Activated CD4-positive, alpha-beta T cell treated with anti-CD3 and anti-CD28 coated beads, Interleukin-2, amount 10 ng/mL, durations not matched to agents 7 days and 5 days (primary cell): ENCODE measurements at regions not wholly inside any gene's neighbourhood (a gene's known extent, or its start where the extent isn't known, plus 50 kb on each side); places are given as distances from the start of the nearest gene placed in this dataset.

Experiments used
- CTCF ChIA-PET: fragments of 350-600 bp; sonication (Branson Sonifier 250); formaldehyde crosslinking; loops from one replicate; lab custom pipeline; 2021; ENCODE audit warnings: antibody characterized with exemption; lab: Charles Lee
- POLR2A ChIA-PET: fragments of 350-600 bp; sonication (Branson Sonifier 250); formaldehyde crosslinking; loops from one replicate; lab custom pipeline; 2021; ENCODE audit warnings: antibody characterized with exemption; lab: Charles Lee
- DNase-seq: peaks from one replicate; pipeline ENCODE4 v3.0.0-alpha.2; 2020
- H3K27ac Mint-ChIP-seq: one replicate; pipeline ENCODE4 v1.8.0; 2021; ENCODE audit warnings: mild to moderate bottlenecking, moderate library complexity, mixed read lengths
- H3K27me3 Mint-ChIP-seq: one replicate; pipeline ENCODE4 v1.8.0; 2021; ENCODE audit warnings: mixed read lengths
- H3K36me3 Mint-ChIP-seq: one replicate; pipeline ENCODE4 v1.8.0; 2021; ENCODE audit warnings: low read depth, mixed read lengths
- H3K4me1 Mint-ChIP-seq: one replicate; pipeline ENCODE4 v1.8.0; 2021; ENCODE audit warnings: mixed read lengths
- H3K4me3 Mint-ChIP-seq: one replicate; pipeline ENCODE4 v1.8.0; 2021; ENCODE audit warnings: mild to moderate bottlenecking, moderate library complexity, mixed read lengths
- H3K9me3 Mint-ChIP-seq: one replicate; pipeline ENCODE4 v1.8.0; 2021; ENCODE audit warnings: mixed read lengths

DNA sequence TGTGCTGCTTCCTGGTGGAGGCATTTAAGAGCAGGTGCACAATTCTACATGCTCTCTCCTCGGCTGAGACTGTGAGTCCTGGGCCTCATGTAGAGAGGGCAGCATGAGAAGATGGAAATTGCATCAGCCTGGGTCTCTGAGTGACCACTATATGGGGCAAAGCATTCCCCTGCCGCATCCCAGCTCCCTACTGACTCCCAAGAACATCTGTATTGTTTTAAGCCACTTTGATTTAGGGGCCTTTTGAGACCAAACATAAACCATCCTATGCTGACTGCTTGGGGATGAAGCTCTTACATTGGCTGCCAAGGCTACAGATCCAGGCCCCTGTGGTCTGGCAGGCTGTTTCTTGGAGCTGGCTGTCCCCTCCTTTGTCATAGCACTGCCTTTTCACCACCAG lies 101.3 kb upstream of the TBX20 start:
- H3K9me3 Mint-ChIP-seq = no peaks in the 10 kb centered on the region
- H3K27me3 Mint-ChIP-seq = no peaks in the 10 kb centered on the region
- no peak overlapping the region for H3K4me3 Mint-ChIP-seq
- H3K4me1 Mint-ChIP-seq = no peaks in the 10 kb centered on the region
- DNase-seq = no peak
- ChIA-PET POLR2A (no interaction called here), CTCF (no interaction called here)
- no peak overlapping the region for H3K27ac Mint-ChIP-seq
- no peaks in the 10 kb centered on the region for H3K36me3 Mint-ChIP-seq

DNA sequence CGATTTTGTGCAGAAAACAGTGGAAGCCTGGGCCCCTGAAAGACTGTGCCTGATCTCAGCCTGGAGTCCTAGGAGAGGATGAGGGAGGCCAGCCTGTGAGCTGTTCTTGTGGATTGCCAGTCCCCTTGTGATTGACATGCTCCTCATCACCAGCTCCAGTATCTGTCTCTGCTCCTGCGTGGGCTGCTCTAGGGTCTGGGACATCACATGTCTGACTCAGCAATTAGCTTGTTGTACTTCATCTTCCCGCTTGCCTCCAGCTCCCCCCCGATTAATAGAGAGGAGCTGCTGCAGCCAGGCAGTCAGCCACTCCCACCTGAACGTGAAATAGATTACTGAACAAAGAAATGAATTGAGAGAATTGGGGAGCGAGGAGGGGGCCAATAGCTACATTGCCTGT lies 99.6 kb upstream of the TBX20 start:
- CTCF ChIA-PET = no interaction called here
- H3K36me3 Mint-ChIP-seq = no peaks in the 10 kb centered on the region
- no peak overlapping the region for H3K27ac Mint-ChIP-seq
- H3K9me3 Mint-ChIP-seq = no peaks in the 10 kb centered on the region
- H3K4me3 Mint-ChIP-seq = no peak overlapping the region
- POLR2A ChIA-PET = no interaction called here
- H3K4me1 Mint-ChIP-seq = no peaks in the 10 kb centered on the region
- no peak for DNase-seq
- H3K27me3 Mint-ChIP-seq = peaks cover 2% of the 10 kb centered on the region

DNA sequence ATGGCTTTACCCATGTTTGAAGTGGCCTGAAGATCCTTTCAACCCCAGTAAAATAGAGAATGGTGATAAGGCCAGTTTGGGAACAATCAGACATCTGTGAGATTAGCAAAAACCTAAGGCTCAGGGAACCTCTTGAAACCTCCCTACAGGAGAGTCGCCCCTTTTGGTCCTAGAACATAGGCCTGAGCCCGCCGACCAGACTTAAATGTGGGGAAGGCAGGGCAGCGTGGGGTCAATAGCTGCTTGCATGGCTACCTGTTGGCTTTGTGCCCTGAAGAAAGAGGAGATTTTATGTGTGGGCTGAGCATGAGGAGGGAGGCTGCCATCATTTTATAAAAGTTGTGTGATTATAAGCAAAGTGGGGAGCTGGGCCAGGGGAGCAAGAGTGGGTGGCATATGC lies 97.6 kb upstream of the TBX20 start:
- Mint-ChIP-seq H3K4me3 (no peak overlapping the region), H3K9me3 (no peaks in the 10 kb centered on the region), H3K36me3 (no peaks in the 10 kb centered on the region), H3K27me3 (peaks cover 2% of the 10 kb centered on the region), H3K4me1 (no peaks in the 10 kb centered on the region), H3K27ac (no peak overlapping the region)
- POLR2A ChIA-PET = no interaction called here
- DNase-seq = no peak
- CTCF ChIA-PET = no interaction called here

DNA sequence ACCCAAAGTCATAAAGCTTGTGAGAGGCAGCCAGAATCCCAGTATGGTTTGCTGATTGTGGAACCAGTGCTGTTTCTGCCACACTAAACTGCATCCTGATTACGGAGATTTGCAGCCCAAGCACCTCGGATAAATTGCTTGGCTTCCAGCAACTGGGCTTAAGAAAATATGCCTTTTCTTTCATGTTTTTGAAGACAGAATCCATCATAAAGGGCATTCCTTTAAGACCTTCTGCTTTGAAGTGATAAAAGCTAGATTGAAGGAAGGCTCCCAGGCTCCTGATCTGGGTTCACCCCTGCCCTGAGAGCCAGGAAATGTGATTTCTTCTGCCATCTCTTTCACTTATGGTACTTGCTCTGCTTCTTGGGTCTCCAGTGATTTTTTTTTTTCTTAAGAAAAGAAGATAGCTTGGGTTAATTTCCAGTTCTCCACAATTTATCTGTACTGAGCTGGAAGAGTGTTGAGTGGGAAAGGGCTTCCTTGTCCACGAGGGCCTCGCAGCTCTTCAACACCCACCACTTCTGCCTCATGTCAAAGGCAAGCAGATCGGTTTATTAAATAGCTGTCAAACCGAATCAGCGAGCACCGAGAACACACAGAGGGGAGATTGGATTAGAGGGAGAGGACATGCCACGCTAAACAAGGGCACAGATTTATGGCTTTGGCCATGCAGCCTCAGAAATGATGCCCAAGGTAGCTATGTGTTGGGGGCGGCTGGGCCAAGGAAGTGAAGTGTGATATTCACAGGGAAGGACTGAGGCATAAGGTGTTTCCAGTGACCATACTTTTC lies 94.9 kb upstream of the TBX20 start:
- peaks cover 6% of the 10 kb centered on the region for H3K27me3 Mint-ChIP-seq
- no peak for DNase-seq
- POLR2A ChIA-PET = no interaction called here
- H3K9me3 Mint-ChIP-seq = no peaks in the 10 kb centered on the region
- CTCF ChIA-PET = interaction anchor here (1.0 kb wide), 1 partner anchor 8 kb away, joined by 3 read pairs; no protein-coding TSS in a partner anchor
- H3K4me1 Mint-ChIP-seq = no peaks in the 10 kb centered on the region
- no peaks in the 10 kb centered on the region for H3K36me3 Mint-ChIP-seq
- no peak overlapping the region for H3K27ac Mint-ChIP-seq
- no peak overlapping the region for H3K4me3 Mint-ChIP-seq

DNA sequence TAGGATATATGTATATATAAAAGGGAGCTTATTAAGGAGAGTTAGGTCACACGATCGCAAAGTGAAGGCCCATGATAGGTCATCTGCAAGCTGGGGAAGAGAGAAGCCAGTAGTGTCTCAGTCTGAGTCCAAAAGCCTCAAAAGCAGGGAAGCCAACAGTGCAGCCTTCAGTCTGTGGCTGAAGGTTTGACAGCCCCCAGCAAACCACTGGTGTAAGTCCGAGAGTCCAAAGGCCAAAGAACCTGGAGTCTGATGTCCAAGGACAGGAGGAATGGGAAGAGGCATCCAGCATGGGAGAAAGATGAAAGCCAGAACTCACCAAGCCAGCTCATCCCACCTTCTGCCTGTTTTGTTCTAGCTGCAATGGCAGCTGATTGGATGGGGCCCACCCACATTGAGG lies 88.9 kb upstream of the TBX20 start:
- no peak overlapping the region for H3K4me3 Mint-ChIP-seq
- H3K27me3 Mint-ChIP-seq = peaks cover 4% of the 10 kb centered on the region

DNA sequence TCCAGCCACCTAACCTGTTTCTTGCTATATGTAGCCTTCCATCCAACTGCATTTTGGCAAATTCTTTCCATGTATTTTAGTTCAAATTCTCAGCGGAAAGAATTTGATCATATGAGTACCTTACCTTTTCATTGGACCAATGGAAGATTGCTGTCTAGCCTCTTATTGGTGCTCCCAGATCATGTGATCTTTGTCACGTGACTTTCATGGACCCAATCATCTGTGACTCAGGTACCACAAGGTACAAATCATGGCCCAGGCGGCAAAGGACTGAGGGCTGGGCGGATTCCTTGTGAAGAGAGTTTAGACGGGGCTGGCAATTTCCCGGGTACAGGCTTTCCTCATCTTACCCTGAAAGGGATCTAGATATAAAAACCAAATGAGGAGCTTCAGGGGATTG lies 85.9 kb upstream of the TBX20 start:
- peaks cover 7% of the 10 kb centered on the region for H3K27me3 Mint-ChIP-seq
- H3K4me1 Mint-ChIP-seq = no peaks in the 10 kb centered on the region
- ChIA-PET CTCF (interaction anchor here (0.7 kb wide), 1 partner anchor 85 kb away, joined by 3 read pairs; no protein-coding TSS in a partner anchor), POLR2A (no interaction called here)
- no peak for DNase-seq
- no peaks in the 10 kb centered on the region for H3K9me3 Mint-ChIP-seq
- H3K4me3 Mint-ChIP-seq = no peak overlapping the region
- no peak overlapping the region for H3K27ac Mint-ChIP-seq
- H3K36me3 Mint-ChIP-seq = no peaks in the 10 kb centered on the region

More for the DNA sequence above, 88.9 kb upstream of the TBX20 start:
- no peaks in the 10 kb centered on the region for H3K4me1 Mint-ChIP-seq
- no peaks in the 10 kb centered on the region for H3K36me3 Mint-ChIP-seq
- H3K27ac Mint-ChIP-seq = no peak overlapping the region
- H3K9me3 Mint-ChIP-seq = no peaks in the 10 kb centered on the region
- POLR2A ChIA-PET = no interaction called here
- no peak for DNase-seq
- CTCF ChIA-PET = no interaction called here

DNA sequence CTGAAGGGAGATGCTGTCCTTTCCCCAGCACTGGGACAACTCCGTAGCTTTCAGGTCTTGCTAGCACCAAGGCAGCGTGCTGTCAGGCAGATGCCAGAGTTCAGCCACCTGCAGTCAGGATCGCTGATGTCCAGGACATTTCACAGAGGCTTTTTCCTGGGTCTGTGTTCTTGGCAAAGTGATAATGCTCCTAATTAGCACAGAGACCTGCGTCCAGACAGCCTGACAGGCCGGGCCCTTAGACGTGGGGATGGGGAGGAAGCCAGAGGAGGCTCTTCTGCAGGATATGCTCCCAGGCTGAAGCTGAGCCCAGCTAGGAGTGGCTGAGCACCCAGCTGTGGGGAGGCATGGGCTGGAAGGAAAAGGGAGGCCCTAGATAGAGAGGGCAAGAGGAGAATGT lies 82.5 kb upstream of the TBX20 start:
- Mint-ChIP-seq H3K36me3 (no peaks in the 10 kb centered on the region), H3K27ac (no peak overlapping the region), H3K9me3 (no peaks in the 10 kb centered on the region), H3K4me1 (no peaks in the 10 kb centered on the region), H3K4me3 (no peak overlapping the region), H3K27me3 (peaks cover 3% of the 10 kb centered on the region)
- CTCF ChIA-PET = no interaction called here
- POLR2A ChIA-PET = no interaction called here
- DNase-seq = no peak

DNA sequence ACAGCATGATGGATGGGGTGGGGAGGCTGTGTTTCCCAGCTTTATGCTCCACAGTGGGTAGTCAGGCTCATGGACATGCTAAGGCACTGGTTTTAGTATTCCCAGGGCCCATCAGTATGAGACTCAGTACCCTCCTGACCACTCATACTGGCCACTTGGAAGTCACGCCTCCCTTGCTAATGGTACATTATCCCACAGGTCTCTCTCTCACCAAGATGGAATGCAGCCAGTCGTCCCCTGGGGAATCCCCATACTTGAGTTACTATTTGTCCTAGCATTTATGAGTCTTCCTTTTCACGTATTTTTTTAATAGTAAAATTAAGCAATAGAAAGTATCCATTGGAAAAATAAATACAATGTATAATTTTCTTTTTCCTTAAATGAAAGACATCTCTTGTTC lies 80.6 kb upstream of the TBX20 start:
- CTCF ChIA-PET = no interaction called here
- no peaks in the 10 kb centered on the region for H3K4me1 Mint-ChIP-seq
- no peak overlapping the region for H3K27ac Mint-ChIP-seq
- POLR2A ChIA-PET = no interaction called here
- no peaks in the 10 kb centered on the region for H3K36me3 Mint-ChIP-seq
- peaks cover 5% of the 10 kb centered on the region for H3K27me3 Mint-ChIP-seq
- H3K9me3 Mint-ChIP-seq = no peaks in the 10 kb centered on the region
- DNase-seq = no peak
- no peak overlapping the region for H3K4me3 Mint-ChIP-seq

DNA sequence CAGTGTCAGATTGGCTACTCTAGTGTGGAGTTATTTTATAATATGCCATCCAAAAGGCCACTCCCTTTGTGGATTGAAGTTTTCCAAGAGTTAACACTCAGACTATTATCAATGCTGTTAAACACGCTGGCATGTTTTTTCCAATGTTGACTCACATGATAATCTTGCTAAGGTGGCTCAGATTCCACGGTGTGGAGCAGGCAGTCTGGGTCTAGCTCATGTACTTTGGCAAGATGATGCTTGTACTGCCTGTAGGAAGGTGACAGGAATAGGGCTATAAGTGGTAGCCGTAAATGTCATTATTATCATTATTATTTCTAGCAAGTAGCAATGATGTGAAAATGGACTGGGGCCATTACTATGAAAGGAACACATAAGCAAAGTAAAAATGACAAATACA lies 79.4 kb upstream of the TBX20 start:
- ChIA-PET POLR2A (no interaction called here), CTCF (no interaction called here)
- no peak for DNase-seq
- no peaks in the 10 kb centered on the region for H3K4me1 Mint-ChIP-seq
- peaks cover 5% of the 10 kb centered on the region for H3K27me3 Mint-ChIP-seq
- H3K36me3 Mint-ChIP-seq = no peaks in the 10 kb centered on the region
- no peaks in the 10 kb centered on the region for H3K9me3 Mint-ChIP-seq
- H3K4me3 Mint-ChIP-seq = no peak overlapping the region
- H3K27ac Mint-ChIP-seq = no peak overlapping the region

DNA sequence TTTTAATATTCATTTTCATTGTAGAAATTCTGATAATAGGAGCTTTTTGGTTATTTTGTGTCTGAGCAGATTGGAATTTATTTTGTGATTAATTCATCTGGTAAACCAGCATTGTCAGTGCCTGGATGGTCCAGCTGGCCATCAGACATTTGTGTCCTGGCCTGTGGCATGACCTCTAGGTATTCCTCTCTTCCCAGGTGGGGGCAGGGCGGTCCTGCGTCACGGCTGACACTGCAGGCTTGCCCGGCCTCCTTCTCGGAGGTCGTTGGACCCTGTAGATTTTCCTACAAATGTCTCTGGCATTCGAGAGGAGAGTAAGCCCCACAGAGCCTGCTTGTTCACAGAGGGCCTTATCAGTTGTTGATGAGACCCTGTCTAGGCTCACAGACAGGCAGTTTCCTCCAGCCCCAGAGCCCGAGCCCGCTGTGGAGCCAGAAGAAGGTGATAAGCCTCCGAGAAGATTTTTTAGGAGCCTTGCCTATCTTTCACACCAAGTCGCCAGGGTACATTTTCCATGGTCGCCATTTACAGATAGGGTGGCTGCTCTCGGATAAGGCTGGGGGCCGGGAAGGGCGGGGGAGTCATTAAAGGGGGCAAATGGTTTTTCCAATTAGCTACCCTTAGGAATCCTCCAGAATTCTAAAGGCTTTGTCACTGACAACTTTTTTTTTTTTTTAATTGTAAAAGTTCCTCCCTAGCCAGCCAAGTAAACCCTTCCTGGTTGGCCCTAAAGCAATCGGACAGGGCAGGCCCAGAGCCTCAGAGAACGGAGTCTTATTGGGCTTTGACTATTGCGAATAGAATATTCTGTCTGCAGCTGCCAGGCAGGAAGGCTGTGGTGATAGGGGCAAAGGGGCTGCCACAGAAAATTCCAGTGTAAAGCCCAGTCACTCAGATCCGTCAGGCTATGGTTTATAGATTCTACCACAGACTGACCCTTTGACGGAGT lies 78.1 kb upstream of the TBX20 start:
- ChIA-PET POLR2A (no interaction called here), CTCF (no interaction called here)
- no peak for DNase-seq
- Mint-ChIP-seq H3K4me3 (no peak overlapping the region), H3K27me3 (peaks cover 5% of the 10 kb centered on the region), H3K4me1 (no peaks in the 10 kb centered on the region), H3K36me3 (no peaks in the 10 kb centered on the region), H3K27ac (no peak overlapping the region), H3K9me3 (no peaks in the 10 kb centered on the region)

DNA sequence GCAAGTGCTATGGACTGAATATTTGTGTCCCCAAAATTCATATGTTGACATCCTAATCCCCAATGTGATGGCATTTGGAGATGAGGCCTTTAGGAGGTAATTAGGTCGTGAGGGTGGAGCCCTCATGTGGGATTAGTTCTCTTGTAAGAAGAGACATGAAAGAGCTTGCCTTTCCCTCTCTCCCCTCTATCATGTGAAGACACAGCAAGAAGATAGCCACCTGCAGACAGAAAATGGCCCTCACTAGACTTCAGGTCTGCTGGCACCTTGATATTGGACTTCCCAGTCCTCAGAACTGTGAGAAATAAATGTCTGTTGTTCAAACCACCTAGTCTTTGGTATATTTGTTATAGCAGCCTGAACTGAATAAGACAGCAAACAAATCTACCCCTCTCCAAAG lies 75.1 kb upstream of the TBX20 start:
- DNase-seq = no peak
- ChIA-PET POLR2A (no interaction called here), CTCF (no interaction called here)
- Mint-ChIP-seq H3K4me1 (no peaks in the 10 kb centered on the region), H3K4me3 (no peak overlapping the region), H3K27ac (no peak overlapping the region), H3K27me3 (peaks cover 7% of the 10 kb centered on the region), H3K36me3 (no peaks in the 10 kb centered on the region), H3K9me3 (no peaks in the 10 kb centered on the region)

DNA sequence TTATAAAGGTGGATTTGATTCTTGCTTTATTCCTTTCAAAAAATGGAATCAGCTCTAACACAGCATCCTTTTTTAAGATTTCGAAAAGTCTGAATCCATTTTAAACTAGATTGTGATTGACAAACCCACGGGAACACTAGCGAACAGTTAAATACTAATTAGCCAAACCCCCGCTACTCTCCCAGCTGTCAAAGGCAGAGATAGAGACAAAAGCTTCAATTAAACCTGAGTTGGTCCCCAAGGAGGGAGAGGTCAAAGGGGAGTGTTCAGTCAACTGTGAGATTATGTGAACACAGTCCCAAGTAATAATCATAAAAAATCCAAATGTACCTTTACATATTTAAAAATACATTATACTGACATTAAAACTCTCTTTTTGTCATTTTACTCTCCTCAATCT lies 65.7 kb upstream of the TBX20 start:
- no peaks in the 10 kb centered on the region for H3K4me1 Mint-ChIP-seq
- H3K27ac Mint-ChIP-seq = no peak overlapping the region
- POLR2A ChIA-PET = no interaction called here
- peaks cover 12% of the 10 kb centered on the region for H3K27me3 Mint-ChIP-seq
- no peak for DNase-seq
- CTCF ChIA-PET = no interaction called here
- no peaks in the 10 kb centered on the region for H3K36me3 Mint-ChIP-seq
- no peak overlapping the region for H3K4me3 Mint-ChIP-seq
- H3K9me3 Mint-ChIP-seq = no peaks in the 10 kb centered on the region

DNA sequence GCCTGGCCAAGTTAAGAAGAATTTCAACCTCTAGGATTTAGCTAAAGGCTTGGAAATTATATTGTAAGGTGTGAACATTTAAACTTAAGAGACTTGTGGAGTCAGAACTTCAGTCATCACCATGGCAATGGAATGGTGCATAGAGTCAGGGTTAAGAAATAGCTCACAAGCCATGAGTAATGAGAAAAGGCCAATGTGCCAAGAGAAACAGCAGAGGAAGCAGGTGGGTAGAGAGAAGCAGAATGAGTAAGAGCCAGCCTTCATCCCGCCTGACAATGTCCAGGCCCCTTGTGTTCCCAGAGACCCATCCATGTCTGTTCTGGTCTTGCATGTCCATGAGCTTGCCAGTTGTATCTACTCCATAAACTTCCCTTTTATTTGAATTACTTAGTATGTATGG lies 62.6 kb upstream of the TBX20 start:
- ChIA-PET POLR2A (no interaction called here), CTCF (no interaction called here)
- DNase-seq = no peak
- H3K27me3 Mint-ChIP-seq = peaks cover 11% of the 10 kb centered on the region
- H3K4me1 Mint-ChIP-seq = no peaks in the 10 kb centered on the region
- H3K27ac Mint-ChIP-seq = no peak overlapping the region
- no peaks in the 10 kb centered on the region for H3K9me3 Mint-ChIP-seq
- no peak overlapping the region for H3K4me3 Mint-ChIP-seq
- no peaks in the 10 kb centered on the region for H3K36me3 Mint-ChIP-seq
